Testis (tissue), 2 donors: ENCODE measurements at regions not wholly inside any gene's neighbourhood (a gene's known extent, or its start where the extent isn't known, plus 50 kb on each side); places are given as distances from the start of the nearest gene placed in this dataset.

Experiments used
- DNase-seq: peaks from one replicate; pipeline ENCODE4 v3.0.0-alpha.2; 2019
- H3K27ac ChIP-seq, 2 donors: fragments of 200-600 bp; sonication (generic); one replicate each; pipeline ENCODE4 v1.5.1; 2019
- H3K27me3 ChIP-seq: fragments of 200-600 bp; sonication (generic); one replicate; pipeline ENCODE4 v1.5.1; 2019
- H3K36me3 ChIP-seq: fragments of 200-600 bp; sonication (generic); one replicate; pipeline ENCODE4 v1.5.1; 2017; ENCODE audit warnings: low read depth; ENCODE audit errors: missing control alignments
- H3K4me1 ChIP-seq: fragments of 200-600 bp; sonication (generic); one replicate; pipeline ENCODE4 v1.5.1; 2019
- H3K4me3 ChIP-seq, 2 donors: fragments of 200-600 bp; sonication (generic); one replicate each; pipeline ENCODE4 v1.5.1; 2017 to 2019
- H3K9me3 ChIP-seq: fragments of 200-600 bp; sonication (generic); one replicate; pipeline ENCODE4 v1.5.1; 2017
- CTCF ChIP-seq, 3 experiments: fragments of 450-650 bp in 2 of 3; fragments of 200-600 bp in 1 of 3; sonication (generic) in 1 of 3; IDR thresholded peaks; one replicate each; pipeline ENCODE4 v1.5.1; 2016 to 2019; ENCODE audit warnings: antibody characterized with exemption in 3 of 3, mild to moderate bottlenecking in 2 of 3, moderate library complexity in 1 of 3
- POLR2A ChIP-seq: fragments of 450-650 bp; IDR thresholded peaks from one replicate; pipeline ENCODE4 v1.6.1; 2017; ENCODE audit warnings: antibody characterized with exemption, mild to moderate bottlenecking, moderate library complexity
- WGBS, 2 donors: methylation state at CpG; one replicate each; pipeline ENCODE4 v1.1.5; 2018; 5-methylcytosine and 5-hydroxymethylcytosine counted together
- intact Hi-C: fragments of 100-400 bp; cut with DNase I; formaldehyde crosslinking; loops from one replicate; pipeline ENCODE4 v1.15.1; 2023; ENCODE audit warnings: low total_unique reads

DNA sequence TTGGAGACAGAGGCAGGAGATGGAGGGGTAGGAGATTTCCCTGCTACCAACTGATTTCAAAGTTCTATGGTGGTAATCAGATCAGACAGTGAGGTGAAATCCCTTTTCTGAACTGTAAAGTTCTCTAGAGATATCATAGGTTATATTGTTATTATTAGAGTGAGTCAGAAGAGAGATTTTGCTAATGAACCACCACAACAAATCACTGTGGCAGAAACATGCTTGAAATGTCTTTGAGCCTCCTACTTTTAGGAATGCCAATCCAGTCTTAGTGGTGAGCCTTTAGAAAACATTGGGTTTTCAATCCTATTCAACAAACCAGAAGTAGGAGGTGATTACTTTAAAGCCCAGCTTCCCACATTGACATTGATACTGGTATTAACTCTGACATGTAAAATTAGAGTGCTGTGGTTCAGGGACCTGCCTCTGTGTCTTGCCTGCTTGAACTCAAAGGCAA, 136.7 kb upstream of the CNR1 start:
- no peaks in the 10 kb centered on the region for H3K27me3 ChIP-seq
- no peak for DNase-seq
- no peak for TF ChIP-seq POLR2A
- TF ChIP-seq CTCF (IDR thresholded peaks at IDR 0.05) = no peak
- no peak overlapping the region for H3K27ac ChIP-seq
- H3K4me3 ChIP-seq = no peak overlapping the region
- peaks cover 4% of the 10 kb centered on the region for H3K4me1 ChIP-seq
- no peaks in the 10 kb centered on the region for H3K36me3 ChIP-seq
- no peaks in the 10 kb centered on the region for H3K9me3 ChIP-seq
- intact Hi-C loops = no loop called here

- H3K27ac ChIP-seq = no peak overlapping the region
- no peak overlapping the region for H3K4me3 ChIP-seq
- H3K27me3 ChIP-seq = no peaks in the 10 kb centered on the region
- WGBS, 2 donors = 70 to 75% methylated on average over 5 of the region's 5 CpGs
- H3K9me3 ChIP-seq = no peaks in the 10 kb centered on the region
- peak; percentile 28 for DNase-seq
- intact Hi-C loops = no loop called here
- H3K36me3 ChIP-seq = no peaks in the 10 kb centered on the region
- H3K4me1 ChIP-seq = peaks cover 4% of the 10 kb centered on the region
- no peak for TF ChIP-seq CTCF (IDR thresholded peaks at IDR 0.05)
- TF ChIP-seq POLR2A = no peak
Measured at GRCh38 chr6:88301888-88302768, 136.0 kb upstream of the CNR1 start.

- intact Hi-C loops = no loop called here
- no peak for DNase-seq
- peaks cover 4% of the 10 kb centered on the region for H3K4me1 ChIP-seq
Measured at GRCh38 chr6:88301256-88301655, 135.1 kb upstream of the CNR1 start.

GRCh38 chr6:88298066-88298845, 132.1 kb upstream of the CNR1 start:
- no peak for DNase-seq
- 84 to 91% methylated on average over 11 of the region's 11 CpGs for WGBS, 2 donors
- TF ChIP-seq CTCF (IDR thresholded peaks at IDR 0.05) (no peak), POLR2A (no peak)
- Histone ChIP-seq H3K4me1 (peaks cover 4% of the 10 kb centered on the region), H3K27ac (no peak overlapping the region), H3K9me3 (no peaks in the 10 kb centered on the region), H3K36me3 (no peaks in the 10 kb centered on the region), H3K4me3 (no peak overlapping the region), H3K27me3 (no peaks in the 10 kb centered on the region)
- intact Hi-C loops = no loop called here

More at GRCh38 chr6:88301256-88301655, 135.1 kb upstream of the CNR1 start:
- Histone ChIP-seq H3K36me3 (no peaks in the 10 kb centered on the region), H3K9me3 (no peaks in the 10 kb centered on the region), H3K4me3 (no peak overlapping the region), H3K27me3 (no peaks in the 10 kb centered on the region), H3K27ac (no peak overlapping the region)
- no peak for TF ChIP-seq POLR2A

GRCh38 chr6:88296694-88297093, 130.5 kb upstream of the CNR1 start:
- no peaks in the 10 kb centered on the region for H3K4me1 ChIP-seq
- intact Hi-C loops = no loop called here
- H3K27me3 ChIP-seq = no peaks in the 10 kb centered on the region
- no peak overlapping the region for H3K27ac ChIP-seq
- DNase-seq = no peak
- H3K36me3 ChIP-seq = no peaks in the 10 kb centered on the region
- WGBS, 2 donors = 57 to 61% methylated on average over 2 of the region's 2 CpGs
- TF ChIP-seq POLR2A = no peak
- no peak for TF ChIP-seq CTCF (IDR thresholded peaks at IDR 0.05)
- H3K9me3 ChIP-seq = no peaks in the 10 kb centered on the region
- no peak overlapping the region for H3K4me3 ChIP-seq
